ENCODE measurements at regions not wholly inside any gene's neighbourhood (a gene's known extent, or its start where the extent isn't known, plus 50 kb on each side); places are given as distances from the start of the nearest gene placed in this dataset.

DNA sequence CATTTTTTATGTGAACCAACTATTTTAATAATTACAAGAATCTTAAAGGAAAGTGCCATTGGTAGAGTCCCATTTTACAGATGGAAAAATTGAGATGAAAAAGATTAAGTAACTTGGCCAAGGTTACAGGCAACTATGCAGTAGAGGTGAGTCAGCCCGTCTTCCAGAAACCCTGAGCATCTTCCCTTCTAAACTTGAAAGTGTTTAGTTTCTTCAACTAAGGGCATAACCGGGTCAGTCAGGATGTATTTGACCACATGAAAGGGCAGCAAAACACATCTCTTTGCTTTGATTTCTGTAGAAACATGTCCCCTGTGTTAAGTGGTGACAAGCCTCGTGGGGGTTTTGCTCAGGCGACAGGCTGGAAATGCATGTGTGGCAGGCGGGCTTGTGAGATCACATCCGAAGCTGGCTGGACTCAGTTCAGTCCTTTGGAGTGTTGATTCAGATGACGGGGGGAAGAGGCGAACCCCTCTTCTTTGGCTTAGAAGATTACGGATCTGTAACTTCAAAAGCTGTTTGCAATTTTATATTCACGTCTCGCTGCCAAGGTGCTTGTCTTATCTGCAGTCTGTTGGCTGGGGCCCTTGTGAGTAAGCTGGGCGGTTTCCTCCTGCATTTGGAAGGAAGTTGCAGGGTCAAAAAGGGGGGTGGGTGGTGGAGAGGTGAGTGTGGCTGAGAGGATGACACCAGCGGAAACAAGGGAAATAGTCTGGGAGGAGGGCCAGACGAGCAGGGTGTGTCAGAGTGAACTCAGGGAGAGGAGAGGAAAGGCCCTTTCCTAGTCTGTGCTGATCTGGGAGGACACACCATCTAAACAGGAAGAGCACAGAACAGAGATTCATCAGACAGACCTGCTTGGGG is 78.9 kb upstream of the RPS23 start:
- peak; percentile 99 for DNase-seq (ENCODE audit: low read depth)

DNA sequence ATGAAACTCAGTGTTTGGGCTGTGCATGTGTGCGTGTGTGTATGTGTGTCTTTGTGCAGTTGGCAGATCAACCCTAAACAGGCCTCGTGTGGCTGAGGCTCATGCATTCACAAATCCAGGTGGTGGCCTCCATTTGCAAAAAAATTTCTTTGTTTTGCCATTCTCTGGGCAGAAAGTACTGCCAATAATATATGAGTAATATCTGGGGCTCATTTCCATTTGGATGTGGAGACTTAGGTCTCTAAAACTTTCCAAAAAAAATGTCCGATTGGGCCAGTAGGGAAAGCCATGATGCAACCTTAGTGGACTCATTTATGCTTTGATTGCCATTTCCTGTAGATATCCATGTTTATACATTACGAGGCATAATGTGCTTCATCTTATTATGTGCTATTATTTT is 77.9 kb upstream of the RPS23 start:
- DNase-seq (ENCODE audit: low read depth), result no peak

DNA sequence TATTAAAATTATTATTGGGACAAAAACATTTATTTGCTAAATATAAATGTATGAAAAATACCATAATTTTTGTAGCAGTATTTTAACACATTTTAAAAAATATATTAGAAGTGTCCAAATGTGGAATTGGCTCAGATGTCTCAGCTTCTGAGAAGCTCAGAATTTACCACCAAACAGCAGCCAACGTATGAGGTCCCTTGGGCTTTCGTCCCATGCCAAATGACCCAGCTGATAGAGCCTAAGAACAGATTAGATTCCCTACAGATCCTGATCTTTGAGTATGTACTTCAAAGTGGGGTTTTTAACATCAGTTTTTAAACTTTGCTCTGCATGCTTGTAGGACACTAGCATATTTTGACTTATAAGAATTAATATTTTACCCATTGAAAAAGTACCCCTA is 77.3 kb upstream of the RPS23 start:
- no peak for DNase-seq (ENCODE audit: low read depth)

DNA sequence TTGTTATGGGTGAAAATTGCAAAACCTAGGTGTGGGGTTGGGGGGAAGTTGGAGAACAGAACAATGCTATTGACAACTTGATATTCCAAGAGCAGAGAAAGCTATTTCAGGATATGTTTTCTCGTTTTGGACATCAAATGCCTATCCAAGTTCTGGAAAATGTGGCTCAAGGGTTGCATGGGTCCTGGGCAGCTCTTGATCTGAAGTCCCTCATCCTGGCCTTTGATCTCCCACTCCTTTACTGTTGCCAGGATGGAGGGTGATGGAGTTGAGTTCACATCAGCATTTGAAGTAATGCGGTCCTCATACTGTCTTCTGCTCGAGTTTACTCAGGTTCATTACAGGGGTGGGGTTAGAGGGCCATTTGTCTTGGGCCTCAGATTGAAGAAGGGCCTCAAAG is 76.9 kb upstream of the RPS23 start:
- DNase-seq (ENCODE audit: low read depth), result no peak

DNA sequence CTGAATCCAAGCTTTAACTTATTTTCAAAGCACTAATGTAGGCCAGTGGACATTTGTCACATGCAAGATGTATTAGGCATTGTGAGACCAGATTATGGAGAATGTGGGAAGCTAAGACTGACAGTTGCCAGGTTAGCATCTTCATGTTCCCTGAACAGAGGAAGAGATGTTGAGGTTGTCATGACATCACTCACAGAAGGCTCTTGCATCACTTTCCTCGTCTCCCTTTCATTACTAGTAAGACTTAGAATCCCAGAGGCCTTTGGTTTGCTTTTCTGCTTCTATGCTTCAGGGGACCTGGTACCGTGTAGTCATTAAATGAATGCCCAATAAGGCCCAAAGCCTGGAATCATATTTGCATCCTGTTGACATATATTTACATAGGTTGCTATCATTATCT is 76.4 kb upstream of the RPS23 start:
- no peak for DNase-seq (ENCODE audit: low read depth)

DNA sequence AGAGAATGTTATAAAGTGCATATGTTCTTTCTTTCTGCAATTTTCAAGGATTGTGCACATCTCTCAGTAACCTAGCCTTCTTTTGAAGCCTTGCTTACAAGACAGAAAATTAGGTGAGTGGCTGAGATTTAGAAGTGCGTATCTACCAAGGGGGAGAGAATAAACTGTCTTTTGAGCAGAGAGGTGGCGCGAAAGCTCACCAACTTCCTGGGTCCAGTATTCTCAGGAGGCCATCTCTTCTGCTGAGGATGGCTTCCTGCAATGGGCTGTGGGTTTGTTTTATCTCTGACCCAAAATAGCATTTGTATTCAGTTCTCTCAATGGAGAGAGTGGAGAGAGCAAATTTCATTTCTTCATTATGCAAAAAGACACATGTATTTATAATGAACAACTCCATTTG is 75.4 kb upstream of the RPS23 start:
- no peak for DNase-seq (ENCODE audit: low read depth)

DNA sequence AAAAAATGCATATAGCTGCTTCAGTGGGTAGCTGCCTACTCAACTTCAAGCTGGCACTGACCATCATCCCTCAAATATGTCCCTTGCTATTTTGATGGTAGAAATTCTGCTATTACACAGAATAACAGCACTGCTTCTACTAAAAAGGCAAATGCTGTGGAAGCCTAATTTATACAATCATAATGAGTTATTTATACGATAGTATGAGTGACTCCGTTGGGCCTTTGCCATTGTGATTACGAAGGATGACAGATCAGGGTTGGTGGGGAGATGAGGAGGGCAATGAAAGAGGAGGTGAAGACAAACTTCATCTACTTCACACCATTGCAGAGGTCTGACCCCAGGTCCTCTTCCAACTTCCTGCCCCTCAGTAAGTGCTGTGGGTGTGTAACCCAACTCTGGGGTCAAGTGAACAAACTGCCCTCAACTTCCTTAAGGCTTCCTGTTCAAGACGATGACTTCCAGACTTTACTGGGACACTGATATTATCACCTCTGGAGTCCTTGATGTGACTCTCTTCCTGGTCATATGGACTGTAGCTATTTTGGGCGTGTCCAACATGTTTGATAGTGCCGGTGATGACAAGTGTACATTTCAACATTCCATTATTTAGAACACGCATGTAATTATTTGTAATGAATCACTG is 74.1 kb upstream of the RPS23 start:
- DNase-seq (ENCODE audit: low read depth), result peak; percentile 36

DNA sequence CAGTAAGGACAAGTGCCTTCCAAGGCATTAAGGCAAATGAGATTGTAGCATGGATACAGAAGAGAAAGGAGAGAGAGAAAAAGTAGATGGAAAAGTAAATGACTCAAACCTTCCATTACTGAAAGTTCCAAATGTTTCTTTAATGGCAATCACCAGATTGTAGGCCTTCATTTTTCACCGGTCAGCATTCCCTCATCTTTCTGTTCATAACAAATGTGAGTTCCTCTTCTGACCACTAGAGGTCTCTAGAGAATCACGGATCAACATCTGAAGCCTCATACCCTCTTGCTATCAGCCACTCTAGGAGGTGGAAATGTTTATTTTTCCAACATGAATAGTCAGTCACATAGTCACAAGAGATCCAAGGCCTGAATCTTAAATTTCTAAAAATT is 73.6 kb upstream of the RPS23 start:
- DNase-seq (ENCODE audit: low read depth), result peak; percentile 86

DNA sequence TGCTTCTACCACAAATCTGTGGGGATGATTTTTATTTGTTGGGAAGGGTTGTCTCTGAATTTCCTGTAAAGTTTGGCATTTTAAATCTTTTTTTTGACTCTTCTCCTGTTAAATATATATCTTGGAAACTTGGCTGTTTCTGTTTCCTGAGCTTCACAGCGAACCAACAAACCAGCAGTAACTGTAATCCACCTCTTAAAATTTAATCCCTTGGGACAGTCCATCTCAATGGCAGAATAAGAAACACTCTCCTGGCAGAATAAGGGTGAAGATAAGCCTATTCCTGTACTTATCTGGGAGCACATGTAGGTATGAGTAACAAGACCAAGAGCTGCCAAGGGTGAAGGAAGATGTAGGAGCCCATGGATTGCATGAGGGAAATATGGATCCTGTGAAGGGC is 73.1 kb upstream of the RPS23 start:
- DNase-seq (ENCODE audit: low read depth), result no peak

DNA sequence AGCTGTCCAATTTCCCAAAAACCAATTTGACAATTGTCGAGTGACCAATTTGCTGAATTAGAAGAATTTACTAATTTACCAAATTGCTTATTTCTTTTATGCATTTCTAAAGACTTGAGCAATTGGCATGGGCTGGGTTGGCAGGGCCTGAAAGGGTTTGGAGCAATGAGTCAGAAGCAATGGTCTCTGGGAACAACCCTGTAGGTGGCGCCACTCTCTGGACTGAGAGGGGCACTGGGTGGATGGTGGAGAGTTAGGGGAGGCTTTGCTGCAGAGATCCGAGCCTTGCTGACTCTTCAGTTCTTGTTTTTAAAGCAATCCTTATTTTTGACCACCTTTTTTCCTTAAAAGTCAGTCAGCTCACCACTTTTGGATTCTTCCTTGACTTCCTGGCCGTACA is 71.5 kb upstream of the RPS23 start:
- no peak for DNase-seq (ENCODE audit: low read depth)

DNA sequence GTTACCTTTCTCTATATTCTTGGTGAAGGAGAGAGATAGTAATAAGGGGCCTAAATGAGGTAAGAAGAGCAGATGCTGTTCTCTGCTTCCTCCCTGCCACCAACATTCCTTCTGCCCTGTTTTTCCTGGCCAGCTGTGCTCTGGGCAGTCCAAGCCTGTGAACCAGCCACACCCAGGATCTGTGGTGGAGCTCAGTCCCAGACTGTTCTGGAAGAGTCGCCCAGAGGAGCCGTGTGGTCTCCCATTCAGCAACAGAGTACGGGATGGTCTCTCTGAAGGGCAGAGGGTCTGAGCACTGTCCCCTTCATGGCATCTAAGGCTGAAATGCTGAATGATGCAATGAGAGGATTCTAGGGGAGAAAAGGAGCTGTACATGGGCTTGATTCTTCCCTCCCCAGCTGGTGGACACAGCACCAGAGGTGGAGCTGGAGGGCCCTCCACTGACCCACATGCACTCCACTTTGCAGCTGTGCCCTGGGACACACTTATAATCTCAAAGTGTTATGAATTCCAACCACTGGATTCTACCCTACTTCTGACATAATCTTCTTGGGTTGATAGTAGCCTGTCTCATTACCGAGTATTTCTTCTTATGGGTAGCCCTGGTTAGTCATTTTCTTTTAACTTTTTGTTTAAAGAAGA is 70.8 kb upstream of the RPS23 start:
- DNase-seq (ENCODE audit: low read depth), result no peak

DNA sequence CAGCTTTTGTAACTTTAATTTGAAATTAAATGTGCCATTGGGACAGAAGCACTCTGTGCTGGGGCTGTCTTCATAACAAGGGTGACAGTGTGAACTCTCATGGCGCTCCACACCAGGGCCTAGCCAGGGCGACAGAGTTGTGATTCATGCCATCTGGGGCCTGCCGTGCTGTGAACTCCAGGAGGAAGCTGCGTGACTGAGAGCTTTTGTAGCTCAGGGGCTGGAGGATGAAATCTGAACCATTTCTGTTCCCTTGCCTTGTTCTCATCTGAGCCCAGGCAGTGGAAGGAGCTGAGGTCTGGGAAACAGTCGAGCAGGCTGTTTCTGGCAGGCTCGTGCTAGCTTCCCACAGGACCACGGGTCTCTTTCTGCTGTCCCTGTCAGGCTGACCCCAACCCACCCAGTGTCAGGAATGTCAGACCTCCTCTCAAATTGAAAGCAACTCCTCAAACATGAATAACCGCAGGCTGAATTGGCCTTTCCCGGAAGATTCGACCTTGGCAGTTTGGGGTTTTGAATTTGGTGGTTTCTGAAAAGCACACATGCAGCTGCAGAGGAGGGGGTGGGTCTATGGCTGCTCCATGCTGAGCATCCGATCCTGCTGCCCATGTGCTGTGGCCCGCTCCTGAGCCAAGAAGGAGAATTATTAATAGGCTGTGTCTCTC is 69.2 kb upstream of the RPS23 start:
- peak; percentile 75 for DNase-seq (ENCODE audit: low read depth)

DNA sequence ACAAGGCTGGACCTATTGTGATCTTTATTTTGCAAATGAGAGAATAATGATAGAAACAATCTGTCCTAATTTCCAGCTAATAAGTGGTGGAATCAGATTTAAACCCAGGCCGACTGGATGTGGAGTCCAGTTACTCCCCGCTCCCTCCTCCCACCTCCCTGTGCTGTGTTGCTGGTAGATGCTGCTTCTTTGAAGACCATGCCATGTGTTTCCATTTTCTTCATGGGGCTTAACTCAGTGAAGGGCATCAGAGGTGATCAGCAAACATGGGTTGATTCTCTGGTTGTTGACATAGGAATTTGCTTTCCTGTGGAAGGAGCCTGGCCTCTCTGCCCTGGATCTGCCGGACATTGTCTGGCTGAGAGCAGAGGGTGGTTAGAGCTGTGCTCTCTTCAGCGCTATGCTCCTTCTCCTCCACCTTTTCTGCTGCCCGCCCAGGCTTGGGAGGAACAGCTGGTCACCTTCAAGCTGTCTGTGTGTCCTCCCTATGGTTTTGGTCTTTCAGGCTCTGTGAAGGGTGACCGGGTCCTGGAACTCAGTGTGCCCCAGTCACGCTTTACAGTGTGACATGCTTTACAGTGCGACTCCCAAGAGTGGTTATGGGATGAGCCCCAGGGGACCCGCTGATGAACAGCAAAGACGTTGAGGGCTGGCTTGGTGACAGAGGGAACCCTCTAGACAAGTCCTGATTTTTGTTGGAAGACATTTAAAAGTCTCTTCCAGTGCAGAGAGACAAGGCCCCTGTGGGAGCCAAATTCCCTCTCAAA is 68.4 kb upstream of the RPS23 start:
- DNase-seq (ENCODE audit: low read depth), result no peak

DNA sequence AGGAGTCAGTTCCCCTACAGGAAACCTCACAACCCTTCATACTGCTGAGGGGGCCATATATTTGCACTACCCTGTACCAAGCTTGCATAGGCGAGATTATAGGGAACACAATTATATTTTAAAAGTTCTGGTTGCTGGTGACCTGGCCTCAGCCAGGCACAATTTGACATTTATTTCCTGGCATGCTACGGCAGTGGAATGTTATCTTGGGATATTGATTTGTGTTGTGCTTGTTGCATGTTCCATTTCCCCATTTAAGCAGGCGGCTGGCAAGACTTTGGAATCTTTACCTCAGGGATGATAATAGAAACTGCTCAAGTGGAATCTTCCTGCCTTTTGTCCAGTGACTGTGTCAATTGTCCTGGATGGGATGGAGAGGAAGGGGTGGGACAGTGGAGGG is 67.0 kb upstream of the RPS23 start:
- DNase-seq (ENCODE audit: low read depth), result no peak

DNA sequence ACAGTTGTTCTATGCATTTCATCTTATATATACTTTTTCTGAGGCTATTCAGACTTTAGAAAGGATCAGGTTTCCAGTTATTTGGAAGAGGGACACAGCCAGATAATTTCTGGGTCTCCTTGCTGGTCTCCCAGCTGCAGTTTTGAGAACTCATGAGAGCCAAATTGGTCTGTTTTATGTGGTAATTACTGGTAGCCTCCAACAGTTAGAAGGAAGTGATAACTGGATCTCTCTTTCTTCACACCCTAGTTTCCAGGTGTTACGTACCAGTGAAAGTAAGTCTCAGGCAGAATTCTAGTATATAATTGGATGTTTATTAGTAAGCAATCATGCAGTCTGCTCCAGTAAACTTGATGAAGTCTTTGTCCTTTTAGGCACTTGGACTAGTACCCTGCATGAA is 63.2 kb upstream of the RPS23 start:
- no peak for DNase-seq (ENCODE audit: low read depth)

DNA sequence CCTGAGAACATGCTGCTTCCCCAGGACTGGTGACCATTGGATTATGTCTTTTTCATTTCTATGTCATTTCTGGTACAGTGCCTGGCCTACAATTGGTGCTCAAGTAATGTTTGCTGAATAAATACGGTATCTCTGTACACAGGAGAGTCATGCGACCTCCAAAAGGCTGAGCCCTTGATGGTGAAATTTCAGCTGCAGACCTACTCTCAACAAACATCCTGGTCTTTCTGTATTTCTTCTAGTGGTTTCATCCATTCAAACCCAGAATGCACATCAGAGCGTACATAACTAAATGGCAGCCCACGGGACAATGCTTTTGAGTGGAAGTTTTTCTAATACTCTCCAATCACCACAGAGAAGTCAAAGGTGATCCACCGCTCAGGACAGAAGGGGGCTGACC is 62.6 kb upstream of the RPS23 start:
- DNase-seq (ENCODE audit: low read depth), result no peak

DNA sequence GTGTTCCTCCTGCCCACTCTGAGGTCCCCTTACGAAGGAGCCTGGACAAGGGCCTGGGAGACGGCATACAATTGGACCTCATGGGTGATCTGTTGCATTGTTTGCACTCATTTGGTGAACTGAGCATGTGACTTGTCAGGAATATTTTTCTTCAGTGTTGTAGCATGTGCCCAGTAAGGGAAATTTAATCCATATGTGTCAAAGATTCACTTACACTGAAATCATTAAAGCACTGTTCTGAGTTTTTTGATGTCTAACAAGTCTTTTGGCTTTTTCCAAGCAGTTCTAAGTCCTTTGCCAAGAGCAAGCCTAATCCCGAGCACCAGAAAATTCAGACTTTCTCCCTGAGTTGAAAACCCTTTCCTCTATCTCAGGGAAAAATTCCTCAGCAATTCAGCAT is 61.6 kb upstream of the RPS23 start:
- no peak for DNase-seq (ENCODE audit: low read depth)

DNA sequence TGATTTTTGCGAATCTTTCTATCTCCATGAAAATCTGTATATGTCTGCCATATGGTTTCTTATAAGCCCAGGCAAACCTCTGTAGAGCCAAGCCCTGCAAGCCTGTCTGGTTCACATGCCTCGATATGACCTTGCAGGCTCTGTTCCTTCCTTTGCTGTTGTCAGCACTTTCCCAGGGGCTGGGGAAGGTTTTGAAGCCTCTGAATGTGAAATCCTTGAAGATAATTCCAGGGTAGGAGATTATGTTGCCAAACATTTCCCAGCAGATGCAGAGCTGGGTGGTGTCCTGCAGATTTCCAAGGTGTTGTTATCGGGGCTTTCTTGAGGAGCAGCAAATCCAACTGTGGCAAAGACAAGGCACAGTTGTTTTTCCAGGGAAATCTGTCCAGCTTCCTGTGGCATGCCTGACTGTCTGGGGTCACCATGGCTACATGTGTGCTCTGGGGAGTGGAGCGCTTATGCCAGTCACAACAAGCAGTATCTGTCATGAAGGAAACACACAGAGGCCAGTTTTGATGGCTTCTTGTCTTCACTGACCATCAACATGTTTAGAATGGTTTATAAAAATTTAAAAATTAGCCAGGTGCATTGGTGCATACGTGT is 60.7 kb upstream of the RPS23 start:
- DNase-seq (ENCODE audit: low read depth), result no peak

DNA sequence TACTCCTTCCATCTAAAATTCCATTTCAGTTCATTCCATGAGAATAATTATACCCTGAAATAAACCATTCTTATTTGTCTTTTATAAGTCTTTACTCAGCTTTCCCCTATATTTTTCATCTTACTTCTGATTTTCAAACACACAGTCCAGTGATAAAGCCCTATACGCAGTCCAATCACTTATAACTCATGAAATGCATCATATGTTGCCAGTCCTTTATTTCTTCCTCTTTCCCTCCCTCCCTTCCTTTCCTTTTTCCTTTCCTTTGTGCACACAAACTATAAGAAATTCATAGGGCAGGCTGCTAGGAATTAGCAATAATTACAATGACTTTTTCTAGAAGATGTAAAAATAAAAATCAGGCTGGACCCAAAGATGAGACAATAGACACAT is 58.8 kb upstream of the RPS23 start:
- no peak for DNase-seq (ENCODE audit: low read depth)

DNA sequence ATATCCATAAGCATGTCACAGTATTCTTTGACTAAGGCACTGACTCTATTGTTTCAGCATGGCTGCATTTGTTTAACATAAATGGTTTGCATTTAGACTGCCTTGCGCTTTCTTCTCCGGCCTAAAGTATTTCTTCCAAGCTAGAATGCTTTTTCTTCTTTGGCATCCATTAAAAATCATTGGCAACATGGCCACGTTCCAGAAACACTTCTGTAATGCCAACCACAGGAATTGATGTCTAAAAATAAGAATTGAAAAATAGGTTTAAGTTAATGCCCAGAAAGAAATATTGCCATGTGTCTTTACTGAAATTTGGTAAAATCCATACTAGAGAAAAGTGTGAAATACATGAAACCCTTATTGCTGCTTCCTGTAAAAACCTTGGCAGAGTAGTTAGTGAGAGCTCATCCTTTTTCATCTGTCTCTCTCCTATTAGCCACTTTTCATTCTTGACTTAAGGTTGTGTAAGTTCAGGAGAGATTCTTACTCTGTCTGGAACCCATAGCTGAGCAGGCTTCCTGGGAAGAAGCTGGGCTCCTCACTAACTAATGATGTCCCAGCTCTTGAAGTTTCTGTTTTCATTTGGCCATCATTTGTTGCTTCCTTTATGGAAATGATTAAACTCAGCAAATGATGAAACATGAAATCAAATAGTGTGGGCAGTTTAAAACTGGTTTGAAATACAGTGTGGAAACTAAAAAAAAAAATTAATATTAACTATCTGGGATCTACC is 58.2 kb upstream of the RPS23 start:
- no peak for DNase-seq (ENCODE audit: low read depth)

DNA sequence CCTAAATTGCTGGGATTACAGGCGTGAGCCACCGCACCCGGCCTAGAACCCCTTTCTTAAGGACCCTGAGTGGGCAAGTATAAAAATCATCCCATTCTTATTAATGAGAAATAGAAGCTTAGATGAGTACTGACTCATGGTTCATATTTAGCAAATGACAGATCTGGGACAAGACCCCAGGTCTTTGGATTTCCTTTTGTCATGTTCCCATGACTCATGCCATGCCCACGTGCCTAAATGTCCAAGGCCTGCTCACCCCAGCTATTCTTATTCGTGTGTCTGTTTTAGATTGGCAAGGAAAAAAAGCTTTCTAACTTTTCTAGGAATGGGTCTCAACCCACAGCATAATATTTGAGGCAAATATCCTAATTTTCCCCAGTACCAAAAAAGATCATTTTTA is 57.7 kb upstream of the RPS23 start:
- DNase-seq (ENCODE audit: low read depth), result no peak

Measured in iris pigment epithelial cell (primary cell).